ENCODE measurements at regions not wholly inside any gene's neighbourhood (a gene's known extent, or its start where the extent isn't known, plus 50 kb on each side); places are given as distances from the start of the nearest gene placed in this dataset.

DNA sequence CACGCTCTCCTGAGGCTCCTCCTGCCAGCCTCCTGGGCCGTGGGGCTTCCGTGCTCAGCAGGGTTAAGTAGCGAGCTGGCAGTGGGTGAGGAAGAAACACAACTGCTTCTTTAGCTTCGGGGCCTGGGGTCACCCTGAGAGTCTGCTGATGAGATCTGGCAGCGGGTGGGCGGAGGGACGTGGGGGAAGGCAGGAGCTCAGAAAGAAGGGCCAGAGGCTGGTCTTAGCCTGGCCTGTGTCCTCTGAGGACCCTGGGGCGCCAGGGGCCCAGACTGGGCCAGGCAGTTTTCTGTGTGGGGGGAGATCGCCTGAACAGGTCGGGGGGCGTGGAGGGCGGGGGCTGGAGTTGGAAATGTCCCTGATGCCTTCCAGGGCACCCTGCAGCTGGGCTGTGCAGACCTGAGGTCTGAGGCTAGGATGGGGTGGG, 97.8 kb upstream of the GSE1 start (continued):
- TF ChIP-seq, protein P1, sequence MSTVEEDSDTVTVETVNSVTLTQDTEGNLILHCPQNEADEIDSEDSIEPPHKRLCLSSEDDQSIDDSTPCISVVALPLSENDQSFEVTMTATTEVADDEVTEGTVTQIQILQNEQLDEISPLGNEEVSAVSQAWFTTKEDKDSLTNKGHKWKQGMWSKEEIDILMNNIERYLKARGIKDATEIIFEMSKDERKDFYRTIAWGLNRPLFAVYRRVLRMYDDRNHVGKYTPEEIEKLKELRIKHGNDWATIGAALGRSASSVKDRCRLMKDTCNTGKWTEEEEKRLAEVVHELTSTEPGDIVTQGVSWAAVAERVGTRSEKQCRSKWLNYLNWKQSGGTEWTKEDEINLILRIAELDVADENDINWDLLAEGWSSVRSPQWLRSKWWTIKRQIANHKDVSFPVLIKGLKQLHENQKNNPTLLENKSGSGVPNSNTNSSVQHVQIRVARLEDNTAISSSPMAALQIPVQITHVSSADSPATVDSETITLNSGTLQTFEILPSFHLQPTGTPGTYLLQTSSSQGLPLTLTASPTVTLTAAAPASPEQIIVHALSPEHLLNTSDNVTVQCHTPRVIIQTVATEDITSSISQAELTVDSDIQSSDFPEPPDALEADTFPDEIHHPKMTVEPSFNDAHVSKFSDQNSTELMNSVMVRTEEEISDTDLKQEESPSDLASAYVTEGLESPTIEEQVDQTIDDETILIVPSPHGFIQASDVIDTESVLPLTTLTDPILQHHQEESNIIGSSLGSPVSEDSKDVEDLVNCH (CRISPR knock-in tag; IDR thresholded peaks at IDR 0.05) = no peak
- TF ChIP-seq ZKSCAN5 (CRISPR knock-in tag; IDR thresholded peaks at IDR 0.05) (no peak), POLR2AphosphoS5 (IDR thresholded peaks at IDR 0.05; ENCODE audit: low read depth, low read length) (no peak), PHF8 (CRISPR knock-in tag; IDR thresholded peaks at IDR 0.05) (peak; percentile 77), ZNF605 (CRISPR knock-in tag; IDR thresholded peaks at IDR 0.05) (no peak), DR1 (CRISPR knock-in tag; IDR thresholded peaks at IDR 0.05) (no peak), ZNF598 (CRISPR knock-in tag; IDR thresholded peaks at IDR 0.05; ENCODE audit: borderline replicate concordance) (no peak), MAFG (CRISPR knock-in tag; IDR thresholded peaks at IDR 0.05) (no peak), EZH2 (conservative IDR thresholded peaks at IDR 0.05; ENCODE audit: low read depth, low read length) (no peak), MIXL1 (CRISPR knock-in tag; IDR thresholded peaks at IDR 0.05) (no peak), WIZ (CRISPR knock-in tag; IDR thresholded peaks at IDR 0.05) (no peak), ZNF768 (CRISPR knock-in tag; IDR thresholded peaks at IDR 0.05) (no peak; the same call in 1 of the 2 replicates), ZNF484 (CRISPR knock-in tag; IDR thresholded peaks at IDR 0.05; ENCODE audit: borderline replicate concordance, low read depth) (no peak), KAT8 (CRISPR knock-in tag; IDR thresholded peaks at IDR 0.05) (no peak; the same call in 1 of the 2 replicates), ZNF709 (CRISPR knock-in tag; IDR thresholded peaks at IDR 0.05) (peak; percentile 22; the same call in 1 of the 2 replicates)
- TF ChIP-seq, protein P2, sequence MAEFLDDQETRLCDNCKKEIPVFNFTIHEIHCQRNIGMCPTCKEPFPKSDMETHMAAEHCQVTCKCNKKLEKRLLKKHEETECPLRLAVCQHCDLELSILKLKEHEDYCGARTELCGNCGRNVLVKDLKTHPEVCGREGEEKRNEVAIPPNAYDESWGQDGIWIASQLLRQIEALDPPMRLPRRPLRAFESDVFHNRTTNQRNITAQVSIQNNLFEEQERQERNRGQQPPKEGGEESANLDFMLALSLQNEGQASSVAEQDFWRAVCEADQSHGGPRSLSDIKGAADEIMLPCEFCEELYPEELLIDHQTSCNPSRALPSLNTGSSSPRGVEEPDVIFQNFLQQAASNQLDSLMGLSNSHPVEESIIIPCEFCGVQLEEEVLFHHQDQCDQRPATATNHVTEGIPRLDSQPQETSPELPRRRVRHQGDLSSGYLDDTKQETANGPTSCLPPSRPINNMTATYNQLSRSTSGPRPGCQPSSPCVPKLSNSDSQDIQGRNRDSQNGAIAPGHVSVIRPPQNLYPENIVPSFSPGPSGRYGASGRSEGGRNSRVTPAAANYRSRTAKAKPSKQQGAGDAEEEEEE (CRISPR knock-in tag; IDR thresholded peaks at IDR 0.05; ENCODE audit: borderline replicate concordance) = 0 out of 2 replicates have a peak, but pooled peaks have one; percentile 5
- TF ChIP-seq, protein P3, sequence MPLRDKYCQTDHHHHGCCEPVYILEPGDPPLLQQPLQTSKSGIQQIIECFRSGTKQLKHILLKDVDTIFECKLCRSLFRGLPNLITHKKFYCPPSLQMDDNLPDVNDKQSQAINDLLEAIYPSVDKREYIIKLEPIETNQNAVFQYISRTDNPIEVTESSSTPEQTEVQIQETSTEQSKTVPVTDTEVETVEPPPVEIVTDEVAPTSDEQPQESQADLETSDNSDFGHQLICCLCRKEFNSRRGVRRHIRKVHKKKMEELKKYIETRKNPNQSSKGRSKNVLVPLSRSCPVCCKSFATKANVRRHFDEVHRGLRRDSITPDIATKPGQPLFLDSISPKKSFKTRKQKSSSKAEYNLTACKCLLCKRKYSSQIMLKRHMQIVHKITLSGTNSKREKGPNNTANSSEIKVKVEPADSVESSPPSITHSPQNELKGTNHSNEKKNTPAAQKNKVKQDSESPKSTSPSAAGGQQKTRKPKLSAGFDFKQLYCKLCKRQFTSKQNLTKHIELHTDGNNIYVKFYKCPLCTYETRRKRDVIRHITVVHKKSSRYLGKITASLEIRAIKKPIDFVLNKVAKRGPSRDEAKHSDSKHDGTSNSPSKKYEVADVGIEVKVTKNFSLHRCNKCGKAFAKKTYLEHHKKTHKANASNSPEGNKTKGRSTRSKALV (CRISPR knock-in tag; IDR thresholded peaks at IDR 0.05) = no peak
- TF ChIP-seq, protein P4, sequence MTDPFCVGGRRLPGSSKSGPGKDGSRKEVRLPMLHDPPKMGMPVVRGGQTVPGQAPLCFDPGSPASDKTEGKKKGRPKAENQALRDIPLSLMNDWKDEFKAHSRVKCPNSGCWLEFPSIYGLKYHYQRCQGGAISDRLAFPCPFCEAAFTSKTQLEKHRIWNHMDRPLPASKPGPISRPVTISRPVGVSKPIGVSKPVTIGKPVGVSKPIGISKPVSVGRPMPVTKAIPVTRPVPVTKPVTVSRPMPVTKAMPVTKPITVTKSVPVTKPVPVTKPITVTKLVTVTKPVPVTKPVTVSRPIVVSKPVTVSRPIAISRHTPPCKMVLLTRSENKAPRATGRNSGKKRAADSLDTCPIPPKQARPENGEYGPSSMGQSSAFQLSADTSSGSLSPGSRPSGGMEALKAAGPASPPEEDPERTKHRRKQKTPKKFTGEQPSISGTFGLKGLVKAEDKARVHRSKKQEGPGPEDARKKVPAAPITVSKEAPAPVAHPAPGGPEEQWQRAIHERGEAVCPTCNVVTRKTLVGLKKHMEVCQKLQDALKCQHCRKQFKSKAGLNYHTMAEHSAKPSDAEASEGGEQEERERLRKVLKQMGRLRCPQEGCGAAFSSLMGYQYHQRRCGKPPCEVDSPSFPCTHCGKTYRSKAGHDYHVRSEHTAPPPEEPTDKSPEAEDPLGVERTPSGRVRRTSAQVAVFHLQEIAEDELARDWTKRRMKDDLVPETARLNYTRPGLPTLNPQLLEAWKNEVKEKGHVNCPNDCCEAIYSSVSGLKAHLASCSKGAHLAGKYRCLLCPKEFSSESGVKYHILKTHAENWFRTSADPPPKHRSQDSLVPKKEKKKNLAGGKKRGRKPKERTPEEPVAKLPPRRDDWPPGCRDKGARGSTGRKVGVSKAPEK (CRISPR knock-in tag; IDR thresholded peaks at IDR 0.05; ENCODE audit: borderline replicate concordance) = 0 out of 2 replicates have a peak, but pooled peaks have one; percentile 1
- TF ChIP-seq, protein P5, sequence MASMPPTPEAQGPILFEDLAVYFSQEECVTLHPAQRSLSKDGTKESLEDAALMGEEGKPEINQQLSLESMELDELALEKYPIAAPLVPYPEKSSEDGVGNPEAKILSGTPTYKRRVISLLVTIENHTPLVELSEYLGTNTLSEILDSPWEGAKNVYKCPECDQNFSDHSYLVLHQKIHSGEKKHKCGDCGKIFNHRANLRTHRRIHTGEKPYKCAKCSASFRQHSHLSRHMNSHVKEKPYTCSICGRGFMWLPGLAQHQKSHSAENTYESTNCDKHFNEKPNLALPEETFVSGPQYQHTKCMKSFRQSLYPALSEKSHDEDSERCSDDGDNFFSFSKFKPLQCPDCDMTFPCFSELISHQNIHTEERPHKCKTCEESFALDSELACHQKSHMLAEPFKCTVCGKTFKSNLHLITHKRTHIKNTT (CRISPR knock-in tag; IDR thresholded peaks at IDR 0.05) = no peak
- TF ChIP-seq, protein P6, sequence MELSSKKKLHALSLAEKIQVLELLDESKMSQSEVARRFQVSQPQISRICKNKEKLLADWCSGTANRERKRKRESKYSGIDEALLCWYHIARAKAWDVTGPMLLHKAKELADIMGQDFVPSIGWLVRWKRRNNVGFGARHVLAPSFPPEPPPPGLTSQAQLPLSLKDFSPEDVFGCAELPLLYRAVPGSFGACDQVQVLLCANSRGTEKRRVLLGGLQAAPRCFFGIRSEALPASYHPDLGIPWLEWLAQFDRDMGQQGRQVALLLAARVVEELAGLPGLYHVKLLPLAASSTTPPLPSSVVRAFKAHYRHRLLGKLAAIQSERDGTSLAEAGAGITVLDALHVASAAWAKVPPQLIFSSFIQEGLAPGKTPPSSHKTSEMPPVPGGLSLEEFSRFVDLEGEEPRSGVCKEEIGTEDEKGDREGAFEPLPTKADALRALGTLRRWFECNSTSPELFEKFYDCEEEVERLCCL (CRISPR knock-in tag; IDR thresholded peaks at IDR 0.05; ENCODE audit: borderline replicate concordance) = no peak
